Renal pelvis (tissue), 1 donor: ENCODE measurements at regions not wholly inside any gene's neighbourhood (a gene's known extent, or its start where the extent isn't known, plus 50 kb on each side); places are given as distances from the start of the nearest gene placed in this dataset.
A peak's percentile ranks its signal among the peaks of the same experiment; 100 is the strongest.
"Not testable (repeated sequence)": the region's sequence is repeated elsewhere in the genome, so short reads cannot be mapped to it uniquely, and the experiment has no call there.

Source experiments
- DNase-seq: peaks from one replicate; pipeline ENCODE4 v3.0.0-alpha.2; 2013

DNA sequence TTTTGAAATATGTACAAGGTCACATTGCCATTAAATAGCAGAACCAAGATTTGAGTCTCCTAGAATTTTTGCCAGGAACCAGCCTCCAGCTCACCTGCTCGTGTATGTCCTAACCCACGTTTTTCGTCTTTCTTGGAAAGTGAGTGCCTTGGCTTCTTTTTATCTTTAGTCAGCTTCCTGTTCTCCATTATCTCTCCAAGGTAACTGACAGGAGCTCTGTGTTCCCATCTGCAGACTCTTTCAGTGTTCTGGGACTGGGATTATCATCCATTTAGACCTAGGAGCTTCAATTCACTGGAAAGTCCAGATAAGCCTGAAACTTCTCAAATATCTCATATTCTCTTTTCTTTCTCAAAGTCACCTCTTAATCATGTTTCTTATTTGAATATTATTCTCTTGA, 193.7 kb downstream of the ZIC5 start:
- DNase-seq, result no peak

- no peak for DNase-seq
Measured at GRCh38 chr13:99774644-99775043, 196.9 kb downstream of the ZIC5 start.

GRCh38 chr13:99768986-99769385, 202.6 kb downstream of the ZIC5 start:
- no peak for DNase-seq

DNA sequence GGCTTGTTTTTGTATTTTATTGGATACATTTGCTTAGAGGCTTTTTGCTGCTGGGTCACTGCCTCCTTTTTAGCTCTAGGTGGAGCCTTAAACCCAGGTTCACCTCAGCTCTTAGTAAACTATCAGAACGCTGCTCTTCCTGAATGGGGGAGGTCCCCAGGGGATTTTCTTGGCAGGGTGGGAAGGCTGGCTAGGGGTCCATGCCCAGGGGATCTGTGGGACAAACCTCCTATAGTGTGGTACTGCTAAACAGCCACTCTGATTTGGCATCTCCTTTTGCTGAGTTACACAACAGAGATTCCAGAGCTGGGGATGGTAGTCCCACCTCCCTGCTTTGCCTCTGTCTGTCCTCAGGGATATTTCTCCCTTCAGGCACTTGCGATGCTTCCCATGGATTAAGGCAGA, 204.9 kb downstream of the ZIC5 start:
- DNase-seq, result no peak

DNA sequence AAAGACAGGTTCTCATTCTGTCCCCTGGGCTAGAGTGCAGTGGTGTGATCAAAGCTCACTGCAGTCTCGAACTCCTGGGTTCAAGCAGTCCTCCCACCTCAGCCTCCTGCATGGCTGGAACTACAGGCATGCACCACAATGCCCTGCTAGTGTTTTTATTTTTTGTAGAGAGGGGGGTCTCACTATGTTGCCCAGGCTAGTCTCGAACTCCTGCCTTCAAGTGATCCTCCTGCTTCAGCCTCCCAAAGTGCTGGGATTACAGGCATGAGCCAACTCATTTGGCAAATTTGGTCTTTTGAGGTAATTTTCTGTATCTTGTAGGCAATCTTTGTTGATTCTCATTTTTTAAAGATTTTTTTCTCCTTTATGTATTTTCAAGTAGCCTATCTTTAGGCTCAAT, 205.7 kb downstream of the ZIC5 start:
- DNase-seq, result no peak

- DNase-seq, result no peak
Measured at GRCh38 chr13:99760456-99760855, 211.1 kb downstream of the ZIC5 start.

DNA sequence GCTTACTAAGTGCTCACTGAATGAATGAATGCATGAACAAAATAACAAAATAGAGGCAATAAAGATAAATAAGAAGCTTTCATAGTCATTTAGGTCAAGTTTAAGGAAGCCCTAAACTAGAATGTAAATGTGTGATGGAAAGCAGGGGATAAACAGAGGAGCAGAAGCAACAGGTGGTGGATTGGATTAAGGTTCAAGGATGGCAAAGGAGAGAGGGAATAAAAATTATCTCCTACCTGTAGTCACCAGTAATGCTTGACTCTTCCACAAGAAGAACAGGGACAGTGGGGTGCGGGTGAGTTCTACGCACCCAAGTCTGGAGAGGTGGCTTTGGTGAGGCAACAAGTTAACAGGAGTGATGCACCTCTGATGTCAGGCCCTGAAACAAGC, 212.4 kb downstream of the ZIC5 start:
- no peak for DNase-seq

DNA sequence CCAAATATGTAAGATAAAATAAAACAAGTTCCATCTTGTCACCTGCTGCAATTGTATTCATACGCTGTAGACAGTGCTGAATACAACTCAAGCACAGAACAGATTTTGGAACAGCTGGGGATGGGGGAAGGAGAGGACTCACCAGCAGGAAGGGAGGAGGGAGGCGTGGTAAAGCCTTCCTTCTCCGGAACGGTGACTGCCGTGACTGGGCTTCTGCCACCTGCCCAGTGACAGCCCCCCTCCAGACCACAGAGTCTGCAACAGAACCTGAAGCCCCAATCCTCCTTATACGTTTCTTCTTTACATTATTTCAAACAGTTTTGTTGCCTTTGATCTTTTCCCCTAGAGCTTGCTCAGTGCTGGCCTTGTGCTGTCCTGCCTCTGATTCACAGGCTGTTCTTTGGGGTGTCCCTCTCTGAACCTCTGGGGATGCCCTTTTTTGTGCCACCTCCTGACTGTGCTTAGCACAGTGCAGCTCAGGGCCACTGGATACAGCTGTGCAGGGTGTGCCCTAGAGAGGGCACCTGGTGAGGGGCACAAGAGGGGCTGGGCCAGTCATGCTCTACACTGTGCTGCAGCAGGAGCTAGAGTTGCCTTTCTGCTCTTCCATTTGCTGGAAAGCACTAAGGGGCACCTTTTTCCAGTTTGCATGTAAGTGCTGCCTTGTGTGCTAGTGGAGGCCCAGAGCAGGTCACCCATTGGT, 213.0 kb downstream of the ZIC5 start:
- no peak for DNase-seq

- no peak for DNase-seq
Measured at GRCh38 chr13:99757756-99758459, 213.7 kb downstream of the ZIC5 start.

GRCh38 chr13:99756281-99756680, 215.3 kb downstream of the ZIC5 start:
- DNase-seq, result no peak

DNA sequence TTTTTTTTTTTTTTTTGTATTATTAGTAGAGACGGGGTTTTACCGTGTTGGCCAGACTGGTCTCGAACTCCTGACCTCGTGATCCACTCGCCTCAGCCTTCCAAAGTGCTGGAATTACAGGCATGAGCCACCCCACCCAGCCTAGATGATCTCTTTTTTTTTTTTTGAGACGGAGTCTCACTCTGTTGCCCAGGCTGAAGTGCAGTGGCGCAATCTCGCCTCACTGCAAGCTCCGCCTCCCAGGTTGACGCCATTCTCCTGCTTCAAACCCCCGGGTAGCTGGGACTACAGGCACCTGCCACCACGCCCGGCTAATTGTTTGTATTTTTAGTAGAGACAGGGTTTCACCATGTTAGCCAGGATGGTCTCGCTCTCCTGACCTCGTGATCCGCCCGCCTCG, 216.8 kb downstream of the ZIC5 start:
- not testable (repeated sequence) for DNase-seq

GRCh38 chr13:99752373-99752772, 219.2 kb downstream of the ZIC5 start:
- no peak for DNase-seq

DNA sequence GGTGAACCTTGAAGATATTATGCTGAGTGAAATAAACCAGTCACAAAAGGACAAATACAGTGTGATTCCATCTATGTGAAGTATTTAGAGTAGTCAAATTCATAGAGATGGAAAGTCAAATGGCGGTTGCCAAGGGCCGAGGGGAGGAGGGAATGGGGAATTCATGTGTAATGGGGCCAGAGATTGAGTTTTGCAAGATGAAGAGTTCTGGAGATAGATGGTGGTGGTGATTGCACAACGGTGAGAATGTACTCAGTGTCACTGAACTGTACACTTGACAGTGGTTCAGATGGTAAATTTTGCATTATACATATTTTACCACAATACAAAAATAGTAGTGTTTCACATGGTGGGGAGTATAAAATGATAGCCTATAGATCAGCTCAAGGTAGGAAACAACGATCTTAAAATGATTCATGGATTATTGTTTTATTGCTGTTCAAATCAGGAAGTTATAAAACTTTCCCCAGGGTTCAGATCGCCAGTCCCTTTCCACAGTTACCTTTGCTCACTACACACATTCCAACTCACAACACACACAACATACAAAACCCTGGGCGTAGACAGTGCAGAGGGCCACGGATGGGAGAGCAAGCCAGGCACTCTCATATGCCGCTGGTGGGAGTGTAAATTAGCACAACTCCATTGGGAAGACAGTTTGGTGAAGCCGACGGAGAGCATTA, 219.9 kb downstream of the ZIC5 start:
- DNase-seq, result no peak

DNA sequence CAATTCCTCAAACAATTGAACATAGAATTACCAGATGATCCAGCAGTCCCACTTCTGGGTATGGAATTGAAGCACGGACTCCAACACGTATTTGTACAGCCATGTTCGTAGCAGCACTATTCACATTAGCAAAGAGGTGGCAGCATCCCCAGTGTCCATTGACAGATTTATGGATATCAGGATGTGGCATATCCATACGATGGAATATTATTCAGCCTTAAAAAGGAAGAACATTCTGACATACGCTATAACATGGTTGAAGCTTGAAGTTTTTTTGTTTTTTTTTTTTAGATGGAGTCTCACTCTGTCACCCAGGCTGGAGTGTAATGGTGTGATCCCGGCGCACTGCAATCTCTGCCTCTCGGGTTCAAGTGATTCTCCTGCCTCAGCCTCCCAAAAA, 220.6 kb downstream of the ZIC5 start:
- no peak for DNase-seq

DNA sequence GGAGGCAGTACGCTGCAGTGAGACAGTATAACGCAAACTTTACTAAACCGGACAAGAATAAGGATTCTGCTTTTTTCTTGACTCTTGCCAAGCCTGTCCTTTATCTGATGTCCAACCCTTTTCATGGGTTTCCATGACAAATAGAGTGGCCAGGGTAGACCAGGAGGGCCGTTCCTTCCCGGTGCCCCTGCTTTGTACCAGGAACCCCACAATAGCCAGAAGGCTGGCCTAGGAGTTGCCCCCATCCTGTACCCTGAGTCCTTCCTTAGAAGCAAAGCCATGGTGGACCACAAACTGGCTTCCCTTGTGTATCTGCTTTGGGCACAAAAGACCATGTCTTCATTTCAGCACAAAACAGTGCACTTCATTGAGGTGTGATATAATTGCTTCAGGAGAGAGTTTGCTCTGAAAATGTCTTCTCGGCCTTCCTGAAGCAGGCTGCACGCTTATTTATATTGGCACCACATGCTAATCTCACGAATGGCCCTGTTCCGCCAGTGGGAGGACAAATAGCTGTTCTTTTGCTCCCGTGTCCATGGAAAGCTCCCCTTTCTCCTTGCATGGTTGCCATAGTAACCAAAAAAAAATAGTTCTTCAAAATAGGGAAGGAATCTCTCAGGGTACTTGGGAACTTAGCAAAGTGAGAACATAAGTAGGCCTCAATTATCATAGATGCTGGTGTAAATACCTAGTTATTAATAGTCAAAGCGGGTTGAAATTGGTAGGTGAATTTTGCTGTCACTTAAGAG, 222.1 kb downstream of the ZIC5 start:
- DNase-seq, result no peak

DNA sequence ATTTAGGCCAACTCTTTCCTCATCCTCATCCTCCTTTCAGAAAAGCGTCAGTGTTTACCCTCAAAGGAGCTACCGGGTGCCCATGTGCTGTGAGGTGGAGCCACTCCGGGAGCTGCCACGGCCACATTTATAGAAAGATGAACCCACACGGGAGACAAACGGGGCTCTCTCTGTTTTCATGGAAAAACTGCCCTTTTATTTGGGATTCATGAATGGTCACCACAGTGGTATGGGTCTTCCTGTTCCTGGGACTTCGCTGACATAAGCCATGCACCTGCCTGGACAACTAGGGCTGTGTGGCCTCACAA, 224.2 kb downstream of the ZIC5 start:
- DNase-seq, result no peak

GRCh38 chr13:99746637-99747402, 224.7 kb downstream of the ZIC5 start:
- DNase-seq, result peak; percentile 17

- DNase-seq, result no peak
Measured at GRCh38 chr13:99743094-99743493, 228.5 kb downstream of the ZIC5 start.

DNA sequence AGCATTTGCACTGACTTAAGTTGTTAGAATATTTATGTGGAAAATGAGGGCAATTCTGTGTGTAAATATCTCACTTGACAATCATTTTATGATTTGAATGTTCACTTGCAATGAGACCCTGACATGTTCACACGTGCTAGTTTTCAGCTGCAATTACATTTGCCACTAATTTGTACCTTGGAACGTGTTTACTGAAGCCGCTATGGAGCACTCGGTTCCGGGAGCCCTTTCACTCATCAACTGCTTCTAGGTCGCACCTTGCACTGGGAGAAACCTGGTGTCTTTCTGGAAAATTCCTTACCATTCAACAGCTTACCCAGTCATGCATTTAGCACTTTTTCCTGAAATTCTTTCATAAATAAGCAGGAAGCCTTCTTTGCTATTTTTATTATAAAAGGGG, 229.6 kb downstream of the ZIC5 start:
- DNase-seq, result no peak

- DNase-seq, result no peak
Measured at GRCh38 chr13:99740251-99740979, 231.2 kb downstream of the ZIC5 start.

GRCh38 chr13:99738626-99739025, 232.9 kb downstream of the ZIC5 start:
- DNase-seq, result no peak
